H1 (cell line): ENCODE measurements at regions not wholly inside any gene's neighbourhood (a gene's known extent, or its start where the extent isn't known, plus 50 kb on each side); places are given as distances from the start of the nearest gene placed in this dataset.

Source experiments
- ATF2 ChIP-seq: IDR thresholded peaks from 2 replicates; pipeline ENCODE4 v1.6.1; 2012; ENCODE audit warnings: low read length, inconsistent platforms
- BACH1 ChIP-seq: IDR thresholded peaks from 2 replicates; pipeline ENCODE4 v1.6.1; 2012; ENCODE audit warnings: low read length, improper control_type of control experiment
- CHD7 ChIP-seq: fragments of 300-600 bp; sonication (generic); IDR thresholded peaks from 2 replicates; pipeline ENCODE4 v1.7.1; 2012; ENCODE audit warnings: low read length, moderate library complexity, mild to moderate bottlenecking, inconsistent platforms; ENCODE audit not compliant: insufficient replicate concordance
- EGR1 ChIP-seq: IDR thresholded peaks from 2 replicates; pipeline ENCODE4 v1.6.1; 2011; ENCODE audit warnings: low read depth, low read length, borderline replicate concordance
- GTF2F1 ChIP-seq: IDR thresholded peaks from 2 replicates; pipeline ENCODE4 v1.6.1; 2012; ENCODE audit warnings: low read depth, low read length, improper control_type of control experiment, borderline replicate concordance
- NRF1 ChIP-seq: IDR thresholded peaks from 2 replicates; pipeline ENCODE4 v1.6.1; 2011; ENCODE audit warnings: mild to moderate bottlenecking, low read depth, low read length, improper control_type of control experiment
- POLR2AphosphoS5 ChIP-seq: IDR thresholded peaks from 2 replicates; pipeline ENCODE4 v1.6.1; 2011; ENCODE audit warnings: low read depth, low read length
- SUZ12 ChIP-seq: fragments of 200-600 bp; sonication (generic); IDR thresholded peaks from 2 replicates; pipeline ENCODE4 v1.6.1; 2012; ENCODE audit warnings: mild to moderate bottlenecking, inconsistent platforms, low read length, moderate library complexity, mixed read lengths
- TF ChIP-seq, protein P1 (sequence below): IDR thresholded peaks from 2 replicates; pipeline ENCODE4 v1.6.1; 2012; ENCODE audit warnings: inconsistent platforms

- TF ChIP-seq CHD7 (no peak), POLR2AphosphoS5 (no peak), NRF1 (no peak), EGR1 (no peak), SUZ12 (no peak), GTF2F1 (no peak), ATF2 (no peak), BACH1 (no peak)
- TF ChIP-seq, protein P1, sequence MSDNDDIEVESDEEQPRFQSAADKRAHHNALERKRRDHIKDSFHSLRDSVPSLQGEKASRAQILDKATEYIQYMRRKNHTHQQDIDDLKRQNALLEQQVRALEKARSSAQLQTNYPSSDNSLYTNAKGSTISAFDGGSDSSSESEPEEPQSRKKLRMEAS: no peak
Observed at GRCh38 chr18:43793910-43794309, 516.6 kb upstream of the SYT4 start (continued).
